Esophagus (tissue), 2 donors: ENCODE measurements at regions not wholly inside any gene's neighbourhood (a gene's known extent, or its start where the extent isn't known, plus 50 kb on each side); places are given as distances from the start of the nearest gene placed in this dataset.

Experiments
- H3K27ac ChIP-seq, 2 donors: one replicate each; pipeline ENCODE4 v1.5.1; 2013; ENCODE audit warnings: low read depth in 2 of 2, mild to moderate bottlenecking in 2 of 2, inconsistent platforms in 1 of 2, low read length in 1 of 2, moderate library complexity in 1 of 2
- H3K27me3 ChIP-seq, 2 donors: one replicate each; pipeline ENCODE4 v1.6.1; 2013; ENCODE audit warnings: low read length in 2 of 2, control low read depth in 1 of 2, mild to moderate bottlenecking in 1 of 2; ENCODE audit not compliant: insufficient read depth in 2 of 2, control insufficient read depth in 1 of 2
- H3K36me3 ChIP-seq, 2 donors: one replicate each; pipeline ENCODE4 v1.6.1; 2013; ENCODE audit warnings: low read length in 1 of 2; ENCODE audit not compliant: control insufficient read depth in 2 of 2, insufficient read depth in 2 of 2
- H3K4me1 ChIP-seq, 2 donors: one replicate each; pipeline ENCODE4 v1.6.1; 2013; ENCODE audit warnings: low read length in 1 of 2; ENCODE audit not compliant: control insufficient read depth in 2 of 2, insufficient read depth in 2 of 2
- H3K4me3 ChIP-seq, 2 donors: one replicate each; pipeline ENCODE4 v1.5.1; 2013; ENCODE audit warnings: low read length in 2 of 2, mild to moderate bottlenecking in 2 of 2, low read depth in 1 of 2, moderate library complexity in 1 of 2
- H3K9me3 ChIP-seq, 2 donors: one replicate each; pipeline ENCODE4 v1.6.1; 2013; ENCODE audit warnings: mild to moderate bottlenecking in 2 of 2, low read depth in 1 of 2, low read length in 1 of 2, moderate library complexity in 1 of 2; ENCODE audit not compliant: control insufficient read depth in 2 of 2, insufficient read depth in 1 of 2
- WGBS, 2 donors: extraction: QIAGEN DNeasy Blood & Tissue Kit; methylation state at CpG; one replicate each; pipeline ENCODE4 v1.1.7; 2013; 5-methylcytosine and 5-hydroxymethylcytosine counted together
- donor health status: healthy with polysubstance abuse.
- donor health status: Bipolar disorder and iron deficiency.

- H3K27me3 ChIP-seq = no peaks in the 10 kb centered on the region
- H3K4me1 ChIP-seq = no peaks in the 10 kb centered on the region
- H3K27ac ChIP-seq = no peak overlapping the region
- no peak overlapping the region for H3K4me3 ChIP-seq
- H3K9me3 ChIP-seq = no peaks in the 10 kb centered on the region
- H3K36me3 ChIP-seq = no peaks in the 10 kb centered on the region
Observed at GRCh38 chr10:90412582-90412981, 445.3 kb downstream of the HTR7 start.

GRCh38 chr10:90413196-90413595 is 444.6 kb downstream of the HTR7 start:
- no peak overlapping the region for H3K27ac ChIP-seq
- H3K27me3 ChIP-seq = no peaks in the 10 kb centered on the region
- H3K4me1 ChIP-seq = no peaks in the 10 kb centered on the region
- no peaks in the 10 kb centered on the region for H3K9me3 ChIP-seq
- no peaks in the 10 kb centered on the region for H3K36me3 ChIP-seq
- no peak overlapping the region for H3K4me3 ChIP-seq
- 38 to 40% methylated on average over 3 of the region's 3 CpGs for WGBS, 2 donors

- Histone ChIP-seq H3K9me3 (no peaks in the 10 kb centered on the region), H3K27me3 (no peaks in the 10 kb centered on the region), H3K4me3 (no peak overlapping the region), H3K27ac (no peak overlapping the region), H3K4me1 (no peaks in the 10 kb centered on the region), H3K36me3 (no peaks in the 10 kb centered on the region)
- 78 to 84% methylated on average over 3 of the region's 3 CpGs for WGBS, 2 donors
Observed at GRCh38 chr10:90414926-90415325, 442.9 kb downstream of the HTR7 start.

GRCh38 chr10:90417029-90417428 is 440.8 kb downstream of the HTR7 start:
- WGBS, 2 donors = 38 to 42% methylated on average over 3 of the region's 3 CpGs
- Histone ChIP-seq H3K36me3 (no peaks in the 10 kb centered on the region), H3K4me1 (no peaks in the 10 kb centered on the region)

DNA sequence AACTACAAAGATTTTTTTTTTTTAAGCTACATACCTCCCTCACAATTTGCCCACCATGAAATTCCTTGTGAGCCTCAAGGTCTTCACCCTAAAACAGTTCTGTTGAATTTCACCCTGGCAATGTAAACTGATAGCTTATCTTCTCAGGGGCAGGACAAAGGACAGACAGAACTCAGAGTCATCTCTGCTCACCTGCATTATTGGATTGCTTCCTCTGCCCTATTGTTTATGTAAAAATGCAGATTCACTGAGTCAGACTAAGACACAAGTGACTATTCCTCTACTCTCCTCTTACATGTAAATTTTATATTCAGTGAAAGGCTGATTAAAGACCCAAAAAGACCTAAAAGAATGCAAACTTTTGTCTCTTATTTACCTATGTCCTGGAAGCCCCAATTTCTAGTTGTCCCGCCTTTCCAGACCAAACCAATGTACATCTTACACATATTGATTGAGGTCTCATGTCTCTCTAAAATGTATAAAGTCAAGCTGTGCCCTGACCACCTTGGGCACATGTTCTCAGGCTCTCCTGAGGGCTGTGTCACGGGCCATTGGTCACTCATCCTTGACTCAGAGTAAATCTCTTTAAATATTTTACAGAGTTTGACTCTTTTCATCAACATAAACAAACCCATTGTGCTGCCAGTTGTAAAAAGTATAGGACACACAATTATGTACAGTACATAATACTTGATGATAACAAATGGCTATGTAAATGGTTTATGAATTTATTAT is 440.2 kb downstream of the HTR7 start:
- H3K27ac ChIP-seq = no peak overlapping the region
- WGBS, 2 donors = 77 to 85% methylated on average over 2 of the region's 2 CpGs
- no peak overlapping the region for H3K4me3 ChIP-seq
- no peaks in the 10 kb centered on the region for H3K9me3 ChIP-seq
- H3K27me3 ChIP-seq = no peaks in the 10 kb centered on the region
- H3K36me3 ChIP-seq = no peaks in the 10 kb centered on the region
- H3K4me1 ChIP-seq = no peaks in the 10 kb centered on the region

More at GRCh38 chr10:90417029-90417428, 440.8 kb downstream of the HTR7 start:
- H3K4me3 ChIP-seq = no peak overlapping the region
- H3K27me3 ChIP-seq = no peaks in the 10 kb centered on the region
- no peak overlapping the region for H3K27ac ChIP-seq
- H3K9me3 ChIP-seq = no peaks in the 10 kb centered on the region

- Histone ChIP-seq H3K36me3 (no peaks in the 10 kb centered on the region), H3K27ac (no peak overlapping the region), H3K4me3 (no peak overlapping the region), H3K4me1 (no peaks in the 10 kb centered on the region), H3K9me3 (no peaks in the 10 kb centered on the region), H3K27me3 (no peaks in the 10 kb centered on the region)
- WGBS, 2 donors = 65% methylated on average over 7 of the region's 7 CpGs
Observed at GRCh38 chr10:90418869-90419652, 438.8 kb downstream of the HTR7 start.

DNA sequence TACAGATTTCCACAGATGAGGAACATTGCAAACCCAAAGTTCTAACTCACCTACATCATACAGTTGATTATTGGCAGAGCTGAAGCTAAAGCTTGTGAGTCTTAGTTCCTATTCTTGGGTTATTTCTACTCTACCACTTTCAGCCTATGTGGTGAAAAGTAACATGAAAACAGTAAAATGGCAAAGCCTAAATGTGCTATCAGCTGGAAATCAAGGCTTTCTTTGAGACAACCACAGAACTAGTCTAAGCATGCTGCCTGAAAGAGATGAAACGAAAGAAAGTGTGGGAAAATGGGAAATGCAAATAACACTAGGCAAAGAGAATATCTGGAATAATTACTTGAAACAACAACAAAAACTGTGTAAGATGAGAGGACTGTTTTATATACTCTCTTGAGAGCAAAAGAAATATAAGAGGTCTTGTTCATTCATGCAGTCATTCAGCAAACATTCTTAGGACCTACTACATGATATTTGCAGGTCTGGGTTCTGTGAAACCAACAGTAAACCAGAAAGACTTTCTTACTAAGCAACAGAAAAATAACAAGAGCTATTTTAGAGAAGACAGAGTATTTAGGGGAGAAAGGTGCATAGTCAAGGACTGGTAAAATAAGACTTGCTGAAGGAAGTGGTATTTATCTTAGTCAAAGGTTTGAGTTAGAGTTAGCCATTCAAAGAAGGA is 437.1 kb downstream of the HTR7 start:
- H3K27ac ChIP-seq = no peak overlapping the region
- no peaks in the 10 kb centered on the region for H3K4me1 ChIP-seq
- no peak overlapping the region for H3K4me3 ChIP-seq
- no peaks in the 10 kb centered on the region for H3K9me3 ChIP-seq
- H3K27me3 ChIP-seq = no peaks in the 10 kb centered on the region
- no peaks in the 10 kb centered on the region for H3K36me3 ChIP-seq
- WGBS, 2 donors = 45 to 46% methylated on average over 1 of the region's 1 CpG

DNA sequence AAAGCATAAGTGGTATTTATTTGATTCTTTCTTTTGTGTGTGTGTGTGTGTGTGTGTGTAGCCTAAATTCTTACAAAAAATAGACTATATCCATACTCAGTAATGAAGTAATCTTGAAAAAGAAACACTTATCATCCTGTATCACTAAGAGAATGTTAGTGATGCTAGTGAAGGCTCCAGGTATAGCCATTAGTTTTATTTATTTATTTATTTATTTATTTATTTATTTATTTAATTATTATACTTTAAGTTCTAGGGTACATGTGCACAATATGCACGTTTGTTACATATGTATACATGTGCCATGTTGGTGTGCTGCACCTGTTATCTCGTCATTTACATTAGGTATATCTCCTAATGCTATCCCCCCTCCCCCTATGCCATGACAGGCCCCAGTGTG is 436.0 kb downstream of the HTR7 start:
- 89 to 91% methylated on average over 2 of the region's 2 CpGs for WGBS, 2 donors

GRCh38 chr10:90424730-90425129 is 433.1 kb downstream of the HTR7 start:
- Histone ChIP-seq H3K4me1 (no peaks in the 10 kb centered on the region), H3K4me3 (no peak overlapping the region), H3K27me3 (no peaks in the 10 kb centered on the region), H3K36me3 (no peaks in the 10 kb centered on the region), H3K9me3 (no peaks in the 10 kb centered on the region), H3K27ac (no peak overlapping the region)
- 81 to 85% methylated on average over 1 of the region's 1 CpG for WGBS, 2 donors

More for the DNA sequence above, 436.0 kb downstream of the HTR7 start:
- Histone ChIP-seq H3K4me1 (no peaks in the 10 kb centered on the region), H3K9me3 (no peaks in the 10 kb centered on the region), H3K27me3 (no peaks in the 10 kb centered on the region), H3K36me3 (no peaks in the 10 kb centered on the region), H3K27ac (no peak overlapping the region), H3K4me3 (no peak overlapping the region)
